ENCODE measurements at regions not wholly inside any gene's neighbourhood (a gene's known extent, or its start where the extent isn't known, plus 50 kb on each side); places are given as distances from the start of the nearest gene placed in this dataset.

DNA sequence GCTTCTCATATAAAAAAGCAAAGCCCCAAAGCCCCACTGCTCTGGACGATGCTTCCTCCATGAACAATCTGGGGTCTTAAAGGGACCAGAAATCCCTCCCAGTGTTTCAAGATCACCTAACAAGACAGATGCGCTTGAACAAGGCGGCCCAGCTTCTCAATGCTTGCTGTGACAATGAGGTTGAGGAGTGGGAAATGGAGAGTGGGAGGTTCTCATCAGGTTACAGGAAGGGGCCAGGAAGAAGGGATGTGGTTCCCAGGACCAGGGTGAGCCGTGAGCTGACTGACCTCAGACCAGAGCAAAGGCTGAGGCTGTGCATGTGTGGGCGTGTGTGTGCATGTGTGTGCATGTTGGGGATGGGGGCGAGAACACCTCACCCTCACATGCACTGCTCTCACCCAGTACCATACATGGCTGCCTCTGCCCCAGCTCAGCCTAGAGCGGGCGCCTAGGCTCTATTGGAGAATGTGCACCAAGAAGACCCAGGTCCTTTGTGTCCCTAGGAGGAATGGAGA, 220.8 kb upstream of the GPR26 start:
- TF ChIP-seq POLR2A (IDR thresholded peaks at IDR 0.05) (no peak), CTCF (IDR thresholded peaks at IDR 0.05) (no peak)

Data from lower leg skin (tissue), 3 donors.